GM21737 (cell line): ENCODE measurements at regions not wholly inside any gene's neighbourhood (a gene's known extent, or its start where the extent isn't known, plus 50 kb on each side); places are given as distances from the start of the nearest gene placed in this dataset.

Experiments used
- ATAC-seq: cut with Tn5 transposase; IDR thresholded peaks from one replicate; pipeline ENCODE4 v1.9.1; 2021; ENCODE audit warnings: mild to moderate bottlenecking, moderate library complexity; ENCODE audit not compliant: unreplicated experiment

DNA sequence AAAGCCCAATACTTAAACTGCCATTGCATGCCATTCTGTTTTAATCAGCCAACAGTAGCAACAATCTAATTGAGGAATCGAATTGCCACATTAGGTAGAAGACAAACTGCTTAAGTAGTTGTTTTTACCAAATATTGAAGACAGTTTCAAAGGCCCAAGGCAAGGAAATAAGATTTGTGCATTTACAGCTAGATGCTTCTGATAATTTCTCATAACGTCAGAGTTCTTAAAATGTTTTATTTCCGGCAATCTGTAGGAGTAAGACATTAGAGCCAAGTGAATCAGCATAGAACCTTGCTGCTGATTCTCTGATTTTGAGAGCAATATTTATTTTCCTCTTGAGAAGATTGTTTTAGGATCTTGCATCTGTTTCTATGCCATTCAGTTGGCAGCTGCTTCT, 174.3 kb downstream of the RBM43 start:
- ATAC-seq = no peak

- no peak for ATAC-seq
Measured at GRCh38 chr2:151085181-151085611, 176.5 kb downstream of the RBM43 start.

GRCh38 chr2:151083856-151084795, 177.5 kb downstream of the RBM43 start:
- ATAC-seq = no peak

DNA sequence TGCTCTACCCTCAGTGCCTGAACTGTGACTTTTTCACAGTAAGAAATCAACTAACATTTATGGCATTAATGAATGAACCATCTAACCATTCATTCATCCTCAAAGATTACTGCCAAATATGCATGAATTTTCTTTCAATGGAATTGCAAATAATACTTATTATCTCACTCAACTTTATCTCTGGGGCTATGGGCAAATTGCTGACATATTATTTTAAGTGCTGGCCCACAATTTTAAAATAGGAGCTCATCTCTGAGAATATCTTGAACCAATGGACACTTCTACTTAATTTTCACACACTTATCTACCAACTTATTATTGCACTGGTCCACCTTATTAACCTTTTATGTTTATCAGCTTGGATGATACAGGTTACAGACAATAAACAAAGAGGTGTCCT, 182.8 kb downstream of the RBM43 start:
- ATAC-seq = no peak

DNA sequence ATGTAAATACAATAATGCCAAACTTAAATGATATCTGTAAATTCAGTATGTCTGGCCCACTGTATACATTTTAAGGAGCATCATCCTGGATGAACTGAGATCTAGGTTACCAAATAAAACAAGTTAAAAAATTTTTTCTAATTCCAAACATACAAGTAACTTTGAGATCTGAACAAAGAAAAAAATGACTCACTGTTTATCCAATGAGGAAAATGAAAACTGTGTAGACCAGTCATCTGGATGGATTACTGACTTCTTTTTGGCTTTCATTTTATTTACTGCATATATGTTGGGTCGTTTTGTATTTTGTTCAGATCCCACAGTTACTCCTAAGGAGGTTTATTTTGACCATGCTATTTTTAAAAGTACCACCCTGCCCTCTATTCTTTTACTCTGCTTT, 189.8 kb downstream of the RBM43 start:
- ATAC-seq = no peak

DNA sequence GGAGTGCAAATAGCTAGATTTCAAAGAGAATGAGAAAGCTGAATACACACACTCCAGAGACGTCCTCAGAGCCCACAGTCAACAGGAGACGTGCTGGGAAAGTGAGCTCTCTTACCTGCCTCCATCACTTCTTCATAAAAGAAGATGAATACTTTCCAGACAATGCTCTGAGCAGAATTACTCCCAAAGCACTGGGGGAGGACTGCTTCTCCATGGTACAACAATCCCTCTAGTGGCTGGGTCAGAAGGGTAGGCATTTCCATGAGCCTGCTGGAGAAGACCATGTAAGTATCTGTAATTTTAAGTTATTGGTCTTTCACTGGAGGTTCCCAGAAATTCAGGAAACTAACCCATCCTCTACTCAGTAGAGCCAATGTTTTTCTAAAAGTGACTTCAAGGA, 190.3 kb downstream of the RBM43 start:
- no peak for ATAC-seq

GRCh38 chr2:151070253-151070652, 191.4 kb downstream of the RBM43 start:
- ATAC-seq = no peak

- ATAC-seq = no peak
Measured at GRCh38 chr2:151067658-151068369, 193.8 kb downstream of the RBM43 start.

GRCh38 chr2:151063271-151063670, 198.4 kb downstream of the RBM43 start:
- ATAC-seq = no peak

DNA sequence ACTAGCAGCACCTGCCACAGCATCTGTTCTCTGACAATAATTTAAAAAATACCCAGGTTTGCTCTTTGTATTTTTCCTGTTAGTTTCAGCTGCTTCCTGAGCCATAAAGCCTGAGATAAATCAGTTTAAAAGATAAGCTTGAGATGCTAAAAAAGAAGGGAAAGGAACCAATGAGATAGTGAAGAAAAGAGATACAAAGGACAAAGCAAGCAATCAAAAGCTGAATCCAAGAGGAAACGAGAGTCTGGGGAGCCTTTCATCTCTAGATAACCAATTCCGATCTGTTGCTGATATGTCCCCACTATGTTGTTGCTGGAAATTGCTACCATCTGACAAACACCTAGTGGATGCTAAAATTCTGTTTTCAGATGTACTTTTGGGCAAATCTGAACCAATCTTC, 201.4 kb downstream of the RBM43 start:
- no peak for ATAC-seq

DNA sequence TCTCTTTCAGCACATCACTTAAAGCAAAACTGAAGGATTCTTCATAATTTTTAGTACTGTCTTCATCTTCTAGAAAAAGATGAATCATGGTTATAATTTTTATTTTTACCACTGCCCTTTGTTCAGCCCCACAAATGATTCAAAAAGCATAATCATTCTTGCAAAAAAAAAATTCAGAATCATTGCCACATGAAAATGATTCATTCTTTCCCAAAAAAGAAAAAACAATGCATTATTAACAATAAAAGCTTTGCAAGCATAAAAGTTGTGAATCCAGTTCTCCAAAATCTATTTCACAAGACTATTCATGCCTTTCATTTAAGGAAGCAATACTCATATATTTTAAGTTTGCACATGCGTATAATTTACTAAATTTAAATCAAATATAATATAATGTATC, 204.8 kb downstream of the RBM43 start:
- no peak for ATAC-seq

DNA sequence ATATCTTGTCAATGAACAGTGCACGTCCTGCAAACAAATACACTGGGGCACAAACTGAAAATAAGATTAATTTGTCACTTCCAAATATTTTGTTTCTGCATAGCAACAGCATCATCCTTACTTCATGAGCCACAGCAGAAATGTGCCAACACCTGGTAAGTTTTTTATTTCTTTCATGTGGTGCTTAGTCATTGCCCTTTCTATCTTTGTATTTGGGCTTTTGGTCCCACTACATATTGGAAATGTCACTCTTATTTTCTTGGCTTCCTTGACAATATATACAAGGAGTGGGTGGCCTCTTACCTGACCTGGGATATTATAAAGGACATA, 208.0 kb downstream of the RBM43 start:
- no peak for ATAC-seq

- no peak for ATAC-seq
Measured at GRCh38 chr2:151052850-151053660, 208.6 kb downstream of the RBM43 start.

DNA sequence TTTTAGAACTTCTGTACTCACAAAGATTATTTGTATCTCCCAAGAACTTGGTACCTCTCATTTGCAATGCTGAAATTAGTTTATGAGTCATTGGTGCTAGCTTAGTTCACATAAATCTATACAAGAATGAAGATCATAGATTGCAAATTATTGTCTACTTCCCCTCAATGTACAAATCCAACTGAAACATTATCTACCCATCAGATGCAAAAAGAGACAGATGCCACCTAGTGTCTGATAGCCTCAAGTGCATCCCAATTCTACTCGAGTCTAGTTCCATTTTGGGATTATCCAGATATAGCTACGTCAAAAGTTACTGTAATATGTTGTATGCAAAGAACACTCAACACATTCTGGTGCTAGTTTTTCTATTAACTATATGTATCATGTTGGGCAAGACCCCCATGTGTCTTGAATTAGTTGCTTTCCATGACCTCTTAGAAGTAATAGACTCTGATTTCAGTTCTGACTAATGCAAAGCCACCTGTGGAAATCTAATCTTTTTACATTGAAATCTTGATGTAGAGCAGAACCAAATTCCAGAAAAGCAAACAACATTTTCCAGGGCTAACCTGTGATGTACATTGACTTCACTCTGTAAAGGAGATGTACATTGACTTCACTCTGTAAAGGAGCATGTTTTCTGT, 210.0 kb downstream of the RBM43 start:
- ATAC-seq = peak; percentile 79

DNA sequence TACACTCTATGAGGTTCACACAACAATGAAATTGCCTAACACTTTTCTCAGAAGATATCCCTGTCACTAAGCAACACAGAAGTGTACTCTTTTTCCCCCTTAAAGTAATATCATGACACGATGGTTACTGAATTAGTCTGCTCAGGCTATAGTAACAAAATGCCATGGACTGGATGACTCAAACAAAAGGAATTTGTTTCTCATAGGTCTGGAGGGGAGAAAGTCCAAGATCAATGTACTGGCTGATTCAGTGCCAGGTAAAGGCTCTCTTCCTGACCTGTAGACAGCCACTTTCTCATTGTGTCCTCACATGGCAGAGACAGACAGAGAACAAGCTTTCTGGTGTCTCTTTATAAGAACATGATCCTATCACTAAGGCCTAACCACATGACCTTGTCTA, 211.9 kb downstream of the RBM43 start:
- ATAC-seq = no peak

- no peak for ATAC-seq
Measured at GRCh38 chr2:151048331-151049054, 213.2 kb downstream of the RBM43 start.

DNA sequence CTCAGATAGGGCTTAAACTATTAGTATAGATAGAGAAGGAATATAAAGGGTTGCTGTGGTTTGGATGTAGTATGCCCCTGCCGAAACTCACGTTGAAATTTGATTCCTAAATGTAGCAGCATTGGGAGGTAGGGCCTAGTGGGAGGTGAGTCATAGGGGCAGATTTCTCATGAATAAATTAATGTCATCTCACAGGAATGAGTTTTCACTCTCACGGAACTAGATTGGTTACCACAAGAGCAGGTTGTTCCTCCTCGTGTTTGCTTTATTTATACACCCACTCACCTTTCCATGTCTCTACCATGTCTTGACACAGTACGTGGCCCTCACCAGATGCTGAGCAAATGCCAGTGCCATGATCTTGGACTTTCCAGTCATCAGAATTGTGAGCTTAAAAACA, 218.2 kb downstream of the RBM43 start:
- ATAC-seq = no peak

GRCh38 chr2:151042964-151043363, 218.7 kb downstream of the RBM43 start:
- ATAC-seq = no peak

- no peak for ATAC-seq
Measured at GRCh38 chr2:151040039-151040438, 221.6 kb downstream of the RBM43 start.

DNA sequence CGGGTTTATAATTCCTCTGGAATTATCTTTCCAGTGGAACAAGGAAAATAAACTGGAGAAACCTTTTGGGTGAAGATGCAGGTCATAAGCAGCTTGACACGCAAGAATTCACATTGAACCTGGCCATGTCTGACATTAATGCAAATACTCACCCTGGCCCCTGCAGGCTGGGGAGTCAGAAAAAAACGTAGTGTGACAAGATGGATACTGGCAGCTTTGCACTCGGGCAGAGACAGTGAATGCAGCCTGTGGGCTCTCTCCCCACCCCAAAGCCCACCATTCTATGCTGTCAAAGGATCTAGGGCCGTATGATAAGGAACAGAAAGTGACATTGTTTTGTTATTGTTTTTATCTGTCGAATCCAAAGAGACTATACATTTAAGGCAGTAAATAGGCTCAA, 223.1 kb downstream of the RBM43 start:
- no peak for ATAC-seq
